HepG2 (cell line): ENCODE measurements at regions not wholly inside any gene's neighbourhood (a gene's known extent, or its start where the extent isn't known, plus 50 kb on each side); places are given as distances from the start of the nearest gene placed in this dataset.

Source experiments
- ATAC-seq: fragments of 200-7000 bp; cut with Tn5 transposase; 3 replicates; pipeline ENCODE4 v1.9.1; 2020; ENCODE audit warnings: mild to moderate bottlenecking, moderate library complexity
- BruUV-seq: library from RNA; stranded (reverse); fragments of 400-500 nt; replicated peaks from 2 replicates; lab custom pipeline; 2021; lab: Mats Ljungman, UMichigan
- CTCF ChIA-PET: fragments of 300-600 bp; formaldehyde crosslinking; extraction: SDS; loops from one replicate; lab custom pipeline; 2021; ENCODE audit warnings: low total read pairs, inconsistent platforms, low intra/inter-chr PET ratio; lab: Yijun Ruan, JAX
- POLR2A ChIA-PET: fragments of 350-600 bp; sonication (Branson Sonifier 250); formaldehyde crosslinking; loops from one replicate; lab custom pipeline; 2020; ENCODE audit warnings: antibody characterized with exemption, inconsistent platforms; lab: Yijun Ruan, JAX
- DNase-seq: peaks from one replicate; pipeline ENCODE4 v3.0.0-alpha.2; 2015; ENCODE audit warnings: low spot score
- FAIRE-seq: peaks from 3 replicates; lab custom pipeline; 2011; peaks lifted over from hg19 to GRCh38; lab: Jason Lieb, UNC
- H2AFZ ChIP-seq: one replicate; pipeline ENCODE4 v1.6.1; 2011; ENCODE audit warnings: low read length, inconsistent platforms
- H3K27ac ChIP-seq: fragments of 300-600 bp; 3 replicates; pipeline ENCODE4 v1.8.0; 2011; ENCODE audit warnings: mixed run types, mild to moderate bottlenecking, mixed read lengths, low read length, inconsistent platforms; ENCODE audit not compliant: insufficient read depth; ENCODE audit errors: extremely low read length
- H3K27me3 ChIP-seq, 2 experiments: fragments of 200-600 bp in 1 of 2; 2 replicates in 1 of 2; 3 replicates in 1 of 2; pipeline versions ENCODE4 v1.6.0 to v1.8.0; 2011; ENCODE audit warnings: low read length in 2 of 2, mild to moderate bottlenecking in 2 of 2, moderate library complexity in 2 of 2, inconsistent platforms in 1 of 2; ENCODE audit not compliant: insufficient read depth in 2 of 2, control insufficient read depth in 1 of 2
- H3K36me3 ChIP-seq, 2 experiments: fragments of 200-600 bp in 1 of 2; replicated peaks in 1 of 2; 2 replicates in 1 of 2; 3 replicates in 1 of 2; pipeline versions ENCODE4 v1.5.1 to v1.8.0; 2011; ENCODE audit warnings: low read length in 2 of 2, inconsistent platforms in 1 of 2; ENCODE audit not compliant: insufficient read depth in 2 of 2, control insufficient read depth in 1 of 2
- H3K4me1 ChIP-seq: 2 replicates; pipeline ENCODE4 v1.5.1; 2012; ENCODE audit warnings: low read length, inconsistent platforms; ENCODE audit not compliant: insufficient read depth
- H3K4me2 ChIP-seq: 2 replicates; pipeline ENCODE4 v1.6.0; 2011; ENCODE audit warnings: low read depth, low read length, inconsistent platforms
- H3K4me3 ChIP-seq, 3 experiments: fragments of 200-600 bp in 1 of 3; sonication (generic), shearing (Covaris generic) in 1 of 3; replicated peaks in 1 of 3; 2 replicates each; pipeline ENCODE4 v1.5.1; 2011 to 2016; ENCODE audit warnings: low read length in 3 of 3, inconsistent platforms in 2 of 3, low read depth in 2 of 3, mild to moderate bottlenecking in 2 of 3, control low read depth in 1 of 3, mixed read lengths in 1 of 3; ENCODE audit not compliant: insufficient read depth in 1 of 3
- H3K79me2 ChIP-seq: one replicate; pipeline ENCODE4 v1.6.1; 2011; ENCODE audit warnings: low read length, inconsistent platforms; ENCODE audit not compliant: insufficient read depth
- H3K9ac ChIP-seq: 2 replicates; pipeline ENCODE4 v1.6.0; 2011; ENCODE audit warnings: mild to moderate bottlenecking, low read depth, low read length, inconsistent platforms; ENCODE audit not compliant: insufficient read depth
- H3K9me3 ChIP-seq: 2 replicates; pipeline ENCODE4 v1.5.1; 2012; ENCODE audit warnings: mild to moderate bottlenecking, low read length
- H4K20me1 ChIP-seq: 2 replicates; pipeline ENCODE4 v1.6.0; 2011; ENCODE audit warnings: inconsistent platforms, mild to moderate bottlenecking, low read length, moderate library complexity; ENCODE audit not compliant: insufficient read depth
- CENPBD1 ChIP-seq: sonication (generic); formaldehyde crosslinking; IDR thresholded peaks from 2 replicates; pipeline ENCODE4 v1.8.0; 2022; ENCODE audit warnings: missing genetic modification reagents, low read depth, mild to moderate bottlenecking, borderline replicate concordance
- HOXA7 ChIP-seq: sonication (generic); formaldehyde crosslinking; IDR thresholded peaks from 2 replicates; pipeline ENCODE4 v1.8.1; 2022; ENCODE audit warnings: mild to moderate bottlenecking, missing genetic modification reagents, moderate library complexity
- TAF15 ChIP-seq: fragments of 200-400 bp; formaldehyde crosslinking; IDR thresholded peaks from one replicate; pipeline ENCODE4 v1.6.1; 2018; ENCODE audit warnings: mild to moderate bottlenecking, low read depth, low read length; ENCODE audit not compliant: poor library complexity, severe bottlenecking
- USF2 ChIP-seq, 2 experiments: sonication (generic) in 1 of 2; formaldehyde crosslinking in 1 of 2; IDR thresholded peaks; 2 replicates each; pipeline versions ENCODE4 v1.5.1 to v1.6.1; 2011 to 2020; ENCODE audit warnings: borderline replicate concordance in 1 of 2, low read depth in 1 of 2, low read length in 1 of 2, mild to moderate bottlenecking in 1 of 2, missing genetic modification reagents in 1 of 2, moderate library complexity in 1 of 2
- WGBS: methylation state at CpG from one replicate; pipeline ENCODE4 v1.1.6; 2017; ENCODE audit warnings: low lambda C conversion rate; 5-methylcytosine and 5-hydroxymethylcytosine counted together
- in situ Hi-C: cut with HindIII; loops from 2 replicates; pipeline ENCODE4 v1.10.0; 2017; ENCODE audit warnings: low pct_unique_long_range_greater_than_20kb; ENCODE audit not compliant: extremely low pct_ligation_motif_present
- intact Hi-C: fragments of 100-400 bp; cut with micrococcal nuclease; formaldehyde crosslinking; loops from one replicate; pipeline ENCODE4 v1.10.0; 2022; ENCODE audit not compliant: unreplicated experiment

GRCh38 chrX:39112143-39112542 lies 310.9 kb downstream of the MID1IP1 start:
- DNase-seq (no peak), FAIRE-seq (no peak), ATAC-seq (no peak)
- Histone ChIP-seq H2AFZ (no peak overlapping the region), H3K9me3 (no peaks in the 10 kb centered on the region), H3K4me1 (no peaks in the 10 kb centered on the region), H4K20me1 (no peaks in the 10 kb centered on the region), H3K9ac (no peak overlapping the region), H3K79me2 (no peaks in the 10 kb centered on the region), H3K4me3 (no peak overlapping the region), H3K27me3 (no peaks in the 10 kb centered on the region), H3K36me3 (no peaks in the 10 kb centered on the region), H3K27ac (no peak overlapping the region), H3K4me2 (no peak overlapping the region)
- WGBS = 30% methylated on average over 3 of the region's 3 CpGs
- TF ChIP-seq TAF15 = no peak
- no TSS peak for BruUV-seq
- in situ Hi-C loops (no loop called here), intact Hi-C loops (no loop called here)
- ChIA-PET POLR2A (no interaction called here), CTCF (no interaction called here)

- no peaks in the 10 kb centered on the region for H3K79me2 ChIP-seq
- H3K9me3 ChIP-seq = no peaks in the 10 kb centered on the region
- intact Hi-C loops (no loop called here), in situ Hi-C loops (no loop called here)
- ATAC-seq (no peak), FAIRE-seq (no peak), DNase-seq (no peak)
- no peak overlapping the region for H3K4me2 ChIP-seq
- no peaks in the 10 kb centered on the region for H3K4me1 ChIP-seq
- H2AFZ ChIP-seq = no peak overlapping the region
- no peak for TF ChIP-seq USF2 (IDR thresholded peaks at IDR 0.05; ENCODE audit: low read depth, low read length)
- no peak for TF ChIP-seq USF2 (CRISPR knock-in tag; IDR thresholded peaks at IDR 0.05; ENCODE audit: borderline replicate concordance)
- TF ChIP-seq HOXA7 (CRISPR knock-in tag) = no peak
- no peak for TF ChIP-seq CENPBD1 (CRISPR knock-in tag)
- no peak overlapping the region for H3K27ac ChIP-seq
- H3K27me3 ChIP-seq = no peaks in the 10 kb centered on the region
- no peak overlapping the region for H3K4me3 ChIP-seq
- POLR2A ChIA-PET = no interaction called here
- no peaks in the 10 kb centered on the region for H3K36me3 ChIP-seq
- H3K9ac ChIP-seq = no peak overlapping the region
- CTCF ChIA-PET = no interaction called here
- H4K20me1 ChIP-seq = no peaks in the 10 kb centered on the region
- BruUV-seq = no TSS peak
Observed at GRCh38 chrX:39115166-39115565, 313.9 kb downstream of the MID1IP1 start.
